Trophoblast cell (in vitro differentiated cells and primary cell): ENCODE measurements at regions not wholly inside any gene's neighbourhood (a gene's known extent, or its start where the extent isn't known, plus 50 kb on each side); places are given as distances from the start of the nearest gene placed in this dataset.

ENCODE experiments used
- DNase-seq, 2 donors: peaks; one replicate each; pipeline ENCODE4 v3.0.0-alpha.2; 2016
- H2AFZ ChIP-seq: 2 replicates; pipeline ENCODE4 v1.6.1; 2013; ENCODE audit warnings: low read length, moderate library complexity, mild to moderate bottlenecking; ENCODE audit not compliant: insufficient read depth, poor library complexity
- H2AK5ac ChIP-seq: 2 replicates; pipeline ENCODE4 v1.6.1; 2013; ENCODE audit warnings: mild to moderate bottlenecking, low read length
- H2BK120ac ChIP-seq: 2 replicates; pipeline ENCODE4 v1.6.1; 2013; ENCODE audit warnings: low read length, mild to moderate bottlenecking, moderate library complexity; ENCODE audit not compliant: insufficient read depth, poor library complexity
- H2BK12ac ChIP-seq: 2 replicates; pipeline ENCODE4 v1.6.1; 2013; ENCODE audit warnings: mild to moderate bottlenecking, low read length, moderate library complexity
- H2BK5ac ChIP-seq: 2 replicates; pipeline ENCODE4 v1.6.1; 2013; ENCODE audit warnings: low read length, low read depth, moderate library complexity, mild to moderate bottlenecking; ENCODE audit not compliant: poor library complexity
- H3K14ac ChIP-seq: 2 replicates; pipeline ENCODE4 v1.6.1; 2013; ENCODE audit warnings: mild to moderate bottlenecking, low read length
- H3K18ac ChIP-seq: 2 replicates; pipeline ENCODE4 v1.6.1; 2013; ENCODE audit warnings: mild to moderate bottlenecking, low read length
- H3K23ac ChIP-seq: 2 replicates; pipeline ENCODE4 v1.6.1; 2013; ENCODE audit warnings: low read length
- H3K27ac ChIP-seq: 2 replicates; pipeline ENCODE4 v1.5.1; 2013; ENCODE audit warnings: low read depth, mild to moderate bottlenecking, inconsistent platforms, low read length, moderate library complexity
- H3K27me3 ChIP-seq: 2 replicates; pipeline ENCODE4 v1.6.1; 2013; ENCODE audit warnings: inconsistent platforms, mild to moderate bottlenecking, low read length, moderate library complexity; ENCODE audit not compliant: insufficient read depth
- H3K36me3 ChIP-seq, 2 experiments: 1 replicate in 1 of 2; 2 replicates in 1 of 2; pipeline ENCODE4 v1.6.1; 2013; ENCODE audit warnings: low read length in 2 of 2, mild to moderate bottlenecking in 2 of 2, moderate library complexity in 1 of 2; ENCODE audit not compliant: insufficient read depth in 2 of 2, control insufficient read depth in 1 of 2
- H3K4ac ChIP-seq: 2 replicates; pipeline ENCODE4 v1.6.1; 2013; ENCODE audit warnings: low read depth, mild to moderate bottlenecking, low read length, moderate library complexity
- H3K4me1 ChIP-seq, 2 experiments: 1 replicate in 1 of 2; 2 replicates in 1 of 2; pipeline ENCODE4 v1.6.1; 2013; ENCODE audit warnings: low read length in 2 of 2, mild to moderate bottlenecking in 2 of 2, moderate library complexity in 1 of 2; ENCODE audit not compliant: insufficient read depth in 2 of 2, control insufficient read depth in 1 of 2
- H3K4me2 ChIP-seq: 2 replicates; pipeline ENCODE4 v1.6.1; 2013; ENCODE audit warnings: inconsistent platforms, mild to moderate bottlenecking, low read length, moderate library complexity
- H3K4me3 ChIP-seq: 2 replicates; pipeline ENCODE4 v1.5.1; 2013; ENCODE audit warnings: mild to moderate bottlenecking, low read depth, low read length, inconsistent platforms
- H3K79me1 ChIP-seq: one replicate; pipeline ENCODE4 v1.6.1; 2013; ENCODE audit warnings: low read length
- H3K79me2 ChIP-seq: 2 replicates; pipeline ENCODE4 v1.6.1; 2013; ENCODE audit warnings: low read length, mild to moderate bottlenecking; ENCODE audit not compliant: control insufficient read depth, insufficient read depth, poor library complexity
- H3K9ac ChIP-seq: 2 replicates; pipeline ENCODE4 v1.6.1; 2013; ENCODE audit warnings: mild to moderate bottlenecking, low read length
- H3K9me3 ChIP-seq: 2 replicates; pipeline ENCODE4 v1.6.1; 2013; ENCODE audit warnings: low read depth, mild to moderate bottlenecking, control low read depth, inconsistent platforms, low read length; ENCODE audit not compliant: insufficient read depth
- H4K12ac ChIP-seq: 2 replicates; pipeline ENCODE4 v1.6.1; 2013; ENCODE audit warnings: low read depth, mild to moderate bottlenecking, low read length, moderate library complexity
- H4K8ac ChIP-seq: 2 replicates; pipeline ENCODE4 v1.6.1; 2013; ENCODE audit warnings: low read depth, mild to moderate bottlenecking, low read length, moderate library complexity
- H4K91ac ChIP-seq: one replicate; pipeline ENCODE4 v1.6.1; 2013; ENCODE audit warnings: low read depth, mild to moderate bottlenecking, low read length, moderate library complexity
- WGBS: extraction: QIAGEN DNeasy Blood & Tissue Kit; methylation state at CpG from one replicate; pipeline ENCODE4 v1.1.7; 2013; ENCODE audit warnings: missing lambda C conversion rate; ENCODE audit not compliant: insufficient read length, insufficient coverage; ENCODE audit errors: extremely low coverage; 5-methylcytosine and 5-hydroxymethylcytosine counted together

DNA sequence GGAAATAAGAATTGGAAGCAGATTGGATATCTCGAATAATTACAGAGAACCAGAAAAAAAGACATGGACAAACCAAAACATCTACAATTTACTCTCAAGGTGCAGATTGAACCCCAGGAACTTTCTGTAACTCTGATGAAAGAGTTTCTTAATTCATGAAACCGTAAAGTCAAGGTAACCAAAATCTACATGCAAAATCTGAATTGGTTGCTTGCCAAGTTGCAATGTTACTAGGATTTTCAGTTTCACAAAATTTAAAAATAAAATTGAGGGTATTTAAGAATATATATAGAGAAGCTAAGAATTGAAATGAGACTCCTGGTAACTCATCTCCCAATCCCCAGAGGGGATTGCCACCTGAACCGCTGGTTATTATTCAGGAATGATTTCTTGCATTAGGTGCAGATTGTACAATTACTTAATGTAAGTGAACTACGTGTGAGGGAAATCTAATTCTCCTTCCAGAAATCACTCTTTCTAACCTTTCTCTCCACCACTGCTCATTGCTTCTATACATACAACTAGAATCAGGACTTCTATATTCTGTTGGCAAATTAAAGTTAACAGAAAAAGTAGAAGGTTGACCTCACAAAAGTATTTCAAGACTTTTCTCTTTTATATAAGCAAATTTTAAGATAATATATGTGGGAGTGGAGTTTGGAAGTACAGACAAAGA lies 221.5 kb upstream of the NDST4 start:
- Histone ChIP-seq H2BK120ac (no peak overlapping the region), H3K4me1 (no peaks in the 10 kb centered on the region), H4K12ac (no peak overlapping the region), H3K4me3 (no peak overlapping the region), H2BK12ac (no peak overlapping the region), H3K9me3 (no peaks in the 10 kb centered on the region), H3K4me2 (no peak overlapping the region), H3K9ac (no peak overlapping the region), H3K23ac (no peak overlapping the region), H3K14ac (no peak overlapping the region), H3K4ac (no peak overlapping the region), H3K27me3 (no peaks in the 10 kb centered on the region), H2AK5ac (no peak overlapping the region), H3K79me1 (no peaks in the 10 kb centered on the region), H3K79me2 (no peaks in the 10 kb centered on the region), H2AFZ (no peak overlapping the region), H3K27ac (no peak overlapping the region), H3K18ac (no peak overlapping the region), H2BK5ac (no peak overlapping the region), H4K8ac (no peak overlapping the region), H4K91ac (no peak overlapping the region), H3K36me3 (no peaks in the 10 kb centered on the region)
- no peak for DNase-seq
- no CpG with 5 or more reads among the region's 4 CpGs for WGBS

DNA sequence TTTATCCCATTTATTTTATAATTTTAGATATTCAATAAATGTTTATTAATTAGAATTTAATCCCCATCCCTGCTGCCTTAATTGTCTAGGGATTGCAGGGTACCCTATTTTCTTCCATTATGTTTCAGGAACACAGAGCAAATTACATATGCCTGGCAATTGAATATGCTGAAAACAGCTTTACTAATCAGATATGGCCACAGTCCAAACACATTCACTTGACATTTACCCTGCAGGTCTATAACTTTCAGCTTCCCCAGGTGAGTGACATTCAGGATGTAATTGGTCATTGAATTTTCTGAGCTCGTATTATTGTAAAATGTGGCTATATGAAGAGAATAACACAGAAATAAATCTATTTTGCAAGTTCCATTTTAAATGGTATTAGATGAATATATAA lies 218.7 kb upstream of the NDST4 start:
- Histone ChIP-seq H2BK120ac (no peak overlapping the region), H3K14ac (no peak overlapping the region), H3K4me3 (no peak overlapping the region), H3K9me3 (no peaks in the 10 kb centered on the region), H3K4me1 (no peaks in the 10 kb centered on the region), H2AK5ac (no peak overlapping the region), H3K9ac (no peak overlapping the region), H3K4ac (no peak overlapping the region), H4K8ac (no peak overlapping the region), H2BK12ac (no peak overlapping the region), H3K27me3 (no peaks in the 10 kb centered on the region), H3K4me2 (no peak overlapping the region), H4K12ac (no peak overlapping the region), H3K18ac (no peak overlapping the region), H3K23ac (no peak overlapping the region), H3K79me2 (no peaks in the 10 kb centered on the region), H3K36me3 (no peaks in the 10 kb centered on the region), H3K79me1 (no peaks in the 10 kb centered on the region), H3K27ac (no peak overlapping the region), H4K91ac (no peak overlapping the region), H2BK5ac (no peak overlapping the region), H2AFZ (no peak overlapping the region)
- no CpG with 5 or more reads among the region's 1 CpG for WGBS
- DNase-seq = peak in 1 of 2 donors; percentile 15

DNA sequence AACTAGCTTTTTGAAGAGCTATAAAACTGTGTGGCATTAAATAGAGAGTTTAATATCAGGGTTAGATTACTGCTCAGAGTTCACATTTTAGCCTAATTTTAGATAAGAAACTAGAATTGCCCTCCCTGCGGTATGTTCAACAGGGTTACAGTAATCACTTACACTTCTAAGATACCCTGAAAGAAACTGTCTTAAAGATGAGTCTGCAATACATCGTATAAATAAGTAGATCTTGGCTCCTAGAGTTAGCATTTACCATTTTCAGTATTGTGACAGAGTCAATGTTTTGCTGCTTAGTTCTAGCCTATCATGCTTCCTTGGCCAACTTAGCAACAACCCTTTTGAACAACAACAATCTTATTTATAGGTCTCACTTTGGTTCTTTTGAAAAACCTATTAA lies 217.8 kb upstream of the NDST4 start:
- Histone ChIP-seq H3K27me3 (no peaks in the 10 kb centered on the region), H3K4me3 (no peak overlapping the region), H3K4ac (no peak overlapping the region), H3K27ac (no peak overlapping the region), H4K8ac (no peak overlapping the region), H3K79me1 (no peaks in the 10 kb centered on the region), H3K79me2 (no peaks in the 10 kb centered on the region), H2AK5ac (no peak overlapping the region), H3K4me2 (no peak overlapping the region), H3K14ac (no peak overlapping the region), H2BK12ac (no peak overlapping the region), H3K23ac (no peak overlapping the region), H3K9ac (no peak overlapping the region), H3K18ac (no peak overlapping the region), H2BK120ac (no peak overlapping the region), H2AFZ (no peak overlapping the region), H4K12ac (no peak overlapping the region), H3K4me1 (no peaks in the 10 kb centered on the region), H3K9me3 (no peaks in the 10 kb centered on the region), H3K36me3 (no peaks in the 10 kb centered on the region), H2BK5ac (no peak overlapping the region), H4K91ac (no peak overlapping the region)
- DNase-seq = no peak
- WGBS = no CpG with 5 or more reads among the region's 2 CpGs

DNA sequence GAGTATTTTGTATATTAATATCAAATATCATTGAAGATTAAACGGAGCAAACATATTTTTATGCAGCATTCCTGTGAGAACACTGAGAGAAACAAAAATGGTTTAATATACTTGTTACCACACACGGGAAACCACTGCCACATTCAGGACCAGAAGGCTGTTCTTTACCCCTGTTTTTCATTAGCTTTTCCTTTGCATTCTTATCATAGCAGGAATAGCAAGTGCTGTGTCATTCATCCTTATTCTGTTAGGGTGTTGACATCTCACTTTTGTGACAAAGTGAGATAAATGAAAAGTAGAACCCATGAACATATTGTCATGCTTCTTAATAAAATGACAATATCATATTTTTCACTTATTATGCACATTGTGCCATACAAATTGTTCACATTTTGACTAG lies 212.4 kb upstream of the NDST4 start:
- H3K23ac ChIP-seq = no peak overlapping the region
- WGBS = no CpG with 5 or more reads among the region's 2 CpGs
- no peak overlapping the region for H3K4me3 ChIP-seq
- no peak overlapping the region for H3K9ac ChIP-seq
- H2BK120ac ChIP-seq = no peak overlapping the region
- H3K18ac ChIP-seq = no peak overlapping the region
- no peak overlapping the region for H3K4ac ChIP-seq
- H3K79me1 ChIP-seq = no peaks in the 10 kb centered on the region
- no peak overlapping the region for H3K14ac ChIP-seq
- no peaks in the 10 kb centered on the region for H3K36me3 ChIP-seq
- no peak overlapping the region for H4K12ac ChIP-seq
- H3K27ac ChIP-seq = no peak overlapping the region
- H2BK5ac ChIP-seq = no peak overlapping the region
- no peak overlapping the region for H4K8ac ChIP-seq
- H2BK12ac ChIP-seq = no peak overlapping the region
- no peaks in the 10 kb centered on the region for H3K9me3 ChIP-seq
- no peak overlapping the region for H2AK5ac ChIP-seq
- H3K4me2 ChIP-seq = no peak overlapping the region
- H3K4me1 ChIP-seq = no peaks in the 10 kb centered on the region
- no peaks in the 10 kb centered on the region for H3K27me3 ChIP-seq
- H2AFZ ChIP-seq = no peak overlapping the region
- no peaks in the 10 kb centered on the region for H3K79me2 ChIP-seq
- DNase-seq = peak; percentile 1 to 60
- no peak overlapping the region for H4K91ac ChIP-seq
